ENCODE measurements at regions not wholly inside any gene's neighbourhood (a gene's known extent, or its start where the extent isn't known, plus 50 kb on each side); places are given as distances from the start of the nearest gene placed in this dataset.
"Not testable (repeated sequence)": the region's sequence is repeated elsewhere in the genome, so short reads cannot be mapped to it uniquely, and the experiment has no call there.

DNA sequence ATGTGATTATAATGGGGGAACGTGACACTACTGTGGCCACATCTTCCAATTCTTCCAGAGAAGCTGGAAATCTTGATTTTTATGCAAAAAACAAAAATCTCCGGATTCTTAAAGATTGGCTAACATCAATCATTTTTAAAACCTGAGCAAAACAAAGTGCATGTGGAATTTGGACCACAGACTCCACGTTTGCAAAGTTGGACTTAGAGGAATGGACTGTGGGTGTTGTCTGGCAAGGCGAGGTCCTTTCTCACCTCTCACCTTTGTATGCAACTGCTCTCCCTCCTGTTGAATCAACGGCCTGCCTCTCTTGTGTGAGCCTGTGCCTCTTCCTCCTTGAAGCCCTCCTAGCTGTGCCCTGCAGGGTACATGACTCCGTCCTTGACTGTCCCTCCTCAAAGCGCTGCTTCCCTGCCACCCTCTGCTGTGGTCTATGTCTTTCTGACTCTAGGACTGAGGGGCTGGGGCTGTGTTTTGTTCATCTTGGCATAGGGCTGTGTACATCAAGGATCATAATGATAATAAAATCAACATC is 122.4 kb downstream of the PHETA1 start:
- Histone ChIP-seq H3K9me3 (ENCODE audit: control insufficient read depth, insufficient read depth, low read length) (no peaks in the 10 kb centered on the region), H3K27ac (ENCODE audit: low read depth, low read length) (no peak overlapping the region), H3K27me3 (ENCODE audit: control insufficient read depth, insufficient read depth, low read length) (peaks cover 2% of the 10 kb centered on the region), H3K4me3 (ENCODE audit: low read depth, low read length) (no peak overlapping the region)
- CTCF ChIA-PET, result no interaction called here
- no peak for DNase-seq (ENCODE audit: low read depth, low spot score)
- TF ChIP-seq, protein P1, sequence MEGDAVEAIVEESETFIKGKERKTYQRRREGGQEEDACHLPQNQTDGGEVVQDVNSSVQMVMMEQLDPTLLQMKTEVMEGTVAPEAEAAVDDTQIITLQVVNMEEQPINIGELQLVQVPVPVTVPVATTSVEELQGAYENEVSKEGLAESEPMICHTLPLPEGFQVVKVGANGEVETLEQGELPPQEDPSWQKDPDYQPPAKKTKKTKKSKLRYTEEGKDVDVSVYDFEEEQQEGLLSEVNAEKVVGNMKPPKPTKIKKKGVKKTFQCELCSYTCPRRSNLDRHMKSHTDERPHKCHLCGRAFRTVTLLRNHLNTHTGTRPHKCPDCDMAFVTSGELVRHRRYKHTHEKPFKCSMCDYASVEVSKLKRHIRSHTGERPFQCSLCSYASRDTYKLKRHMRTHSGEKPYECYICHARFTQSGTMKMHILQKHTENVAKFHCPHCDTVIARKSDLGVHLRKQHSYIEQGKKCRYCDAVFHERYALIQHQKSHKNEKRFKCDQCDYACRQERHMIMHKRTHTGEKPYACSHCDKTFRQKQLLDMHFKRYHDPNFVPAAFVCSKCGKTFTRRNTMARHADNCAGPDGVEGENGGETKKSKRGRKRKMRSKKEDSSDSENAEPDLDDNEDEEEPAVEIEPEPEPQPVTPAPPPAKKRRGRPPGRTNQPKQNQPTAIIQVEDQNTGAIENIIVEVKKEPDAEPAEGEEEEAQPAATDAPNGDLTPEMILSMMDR (IDR thresholded peaks at IDR 0.05; ENCODE audit: low read depth, low read length), result no peak
- POLR2A ChIA-PET, result no interaction called here

DNA sequence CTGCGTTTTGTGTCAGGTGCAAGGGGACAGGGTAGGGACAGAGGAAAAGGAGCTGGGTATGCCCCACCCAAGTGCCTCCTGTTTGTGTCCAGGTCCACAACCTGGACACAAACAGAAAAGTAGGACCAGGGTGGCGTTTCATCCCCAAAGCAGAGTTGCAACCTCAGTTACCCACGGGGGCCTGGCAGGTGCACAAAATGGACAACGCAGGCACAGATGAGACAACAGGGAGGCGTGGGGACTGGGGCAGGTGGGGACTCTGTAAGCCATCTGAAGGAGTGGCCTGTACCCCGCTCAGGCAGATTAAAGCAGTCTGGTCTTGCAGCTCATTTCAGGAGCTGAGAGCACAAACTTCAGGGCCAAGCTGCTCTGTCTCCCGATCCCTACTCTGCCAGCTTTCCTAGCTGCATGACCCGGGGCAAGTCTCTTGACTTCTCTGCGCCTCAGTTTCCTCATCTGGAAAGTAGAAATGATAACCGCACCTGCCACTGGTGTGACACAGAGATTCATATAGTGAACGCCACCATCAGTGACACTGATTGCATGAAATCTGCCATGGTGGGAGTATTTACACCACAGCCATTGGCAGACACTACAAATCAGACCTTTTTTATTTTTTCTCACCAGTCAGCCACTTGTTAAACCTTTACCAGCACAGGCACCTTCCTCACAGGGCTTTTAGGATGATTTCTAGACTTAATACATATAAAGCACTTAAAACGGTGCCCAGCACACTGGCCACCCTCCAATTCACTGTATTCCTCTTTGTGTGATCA is 123.0 kb downstream of the PHETA1 start:
- TF ChIP-seq, protein P1 (IDR thresholded peaks at IDR 0.05; ENCODE audit: low read depth, low read length), result no peak
- H3K9me3 ChIP-seq (ENCODE audit: control insufficient read depth, insufficient read depth, low read length), result no peaks in the 10 kb centered on the region
- POLR2A ChIA-PET, result no interaction called here
- H3K4me3 ChIP-seq (ENCODE audit: low read depth, low read length), result no peak overlapping the region
- H3K27ac ChIP-seq (ENCODE audit: low read depth, low read length), result no peak overlapping the region
- H3K27me3 ChIP-seq (ENCODE audit: control insufficient read depth, insufficient read depth, low read length), result peaks cover 2% of the 10 kb centered on the region
- DNase-seq (ENCODE audit: low read depth, low spot score), result no peak
- CTCF ChIA-PET, result no interaction called here

DNA sequence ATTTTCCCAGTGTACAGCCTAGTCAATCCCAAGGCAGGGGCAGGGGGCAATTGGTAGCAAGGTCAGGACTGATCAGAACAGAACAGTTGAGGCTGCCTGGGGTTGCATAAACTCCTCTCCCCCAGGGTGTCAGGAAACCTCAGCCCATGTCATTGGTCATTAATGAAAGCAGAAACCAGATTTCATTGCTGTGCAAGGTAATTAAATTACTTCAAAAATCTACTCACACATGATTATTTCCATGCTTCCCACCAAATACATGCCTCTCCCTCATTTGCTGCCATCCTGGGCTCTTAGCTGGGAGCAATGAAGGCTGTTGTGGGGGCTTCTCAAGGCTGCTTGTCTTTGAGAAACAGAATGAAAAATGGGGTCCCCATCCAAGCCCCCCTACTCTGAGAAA is 124.2 kb downstream of the PHETA1 start:
- no peak overlapping the region for H3K27ac ChIP-seq (ENCODE audit: low read depth, low read length)
- no peaks in the 10 kb centered on the region for H3K9me3 ChIP-seq (ENCODE audit: control insufficient read depth, insufficient read depth, low read length)
- DNase-seq (ENCODE audit: low read depth, low spot score), result no peak
- ChIA-PET CTCF (no interaction called here), POLR2A (no interaction called here)
- no peak overlapping the region for H3K4me3 ChIP-seq (ENCODE audit: low read depth, low read length)
- TF ChIP-seq, protein P1 (IDR thresholded peaks at IDR 0.05; ENCODE audit: low read depth, low read length), result no peak
- no peaks in the 10 kb centered on the region for H3K27me3 ChIP-seq (ENCODE audit: control insufficient read depth, insufficient read depth, low read length)

DNA sequence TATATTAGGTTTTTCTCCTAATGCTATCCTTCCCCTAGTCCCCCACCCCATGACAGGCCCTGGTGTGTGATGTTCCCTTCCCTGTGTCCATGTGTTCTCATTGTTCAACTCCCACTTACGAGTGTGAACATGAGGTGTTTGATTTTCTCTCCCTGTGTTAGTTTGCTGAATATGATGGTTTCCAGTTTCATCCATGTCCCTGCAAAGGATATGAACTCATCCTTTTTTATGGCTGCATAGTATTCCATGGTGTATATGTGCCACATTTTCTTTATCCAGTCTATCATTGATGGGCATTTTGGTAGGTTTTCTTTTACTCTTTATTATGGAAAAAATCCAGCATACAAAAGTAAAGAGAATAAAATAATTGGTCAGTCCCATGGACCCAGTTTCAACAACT is 126.1 kb downstream of the PHETA1 start:
- CTCF ChIA-PET; H3K27ac ChIP-seq (ENCODE audit: low read depth, low read length); H3K9me3 ChIP-seq (ENCODE audit: control insufficient read depth, insufficient read depth, low read length); H3K27me3 ChIP-seq (ENCODE audit: control insufficient read depth, insufficient read depth, low read length); POLR2A ChIA-PET; H3K4me3 ChIP-seq (ENCODE audit: low read depth, low read length); DNase-seq (ENCODE audit: low read depth, low spot score): not testable (repeated sequence)

- H3K4me3 ChIP-seq (ENCODE audit: low read depth, low read length), result no peak overlapping the region
- TF ChIP-seq, protein P1 (IDR thresholded peaks at IDR 0.05; ENCODE audit: low read depth, low read length), result no peak
- no peaks in the 10 kb centered on the region for H3K9me3 ChIP-seq (ENCODE audit: control insufficient read depth, insufficient read depth, low read length)
- no peaks in the 10 kb centered on the region for H3K27me3 ChIP-seq (ENCODE audit: control insufficient read depth, insufficient read depth, low read length)
- DNase-seq (ENCODE audit: low read depth, low spot score), result no peak
- ChIA-PET POLR2A (no interaction called here), CTCF (no interaction called here)
- H3K27ac ChIP-seq (ENCODE audit: low read depth, low read length), result no peak overlapping the region
These were observed 126.7 kb downstream of the PHETA1 start for GRCh38 chr12:111242184-111242583.
